Stimulated activated CD4-positive, alpha-beta T cell treated with anti-CD3 and anti-CD28 coated beads, Interleukin-4, amount 100 ng/mL, for 4 hours (primary cell): ENCODE measurements at regions not wholly inside any gene's neighbourhood (a gene's known extent, or its start where the extent isn't known, plus 50 kb on each side); places are given as distances from the start of the nearest gene placed in this dataset.

ENCODE experiments used
- DNase-seq, 2 experiments: peaks; one replicate each; pipeline ENCODE4 v3.0.0-alpha.2; 2020

DNA sequence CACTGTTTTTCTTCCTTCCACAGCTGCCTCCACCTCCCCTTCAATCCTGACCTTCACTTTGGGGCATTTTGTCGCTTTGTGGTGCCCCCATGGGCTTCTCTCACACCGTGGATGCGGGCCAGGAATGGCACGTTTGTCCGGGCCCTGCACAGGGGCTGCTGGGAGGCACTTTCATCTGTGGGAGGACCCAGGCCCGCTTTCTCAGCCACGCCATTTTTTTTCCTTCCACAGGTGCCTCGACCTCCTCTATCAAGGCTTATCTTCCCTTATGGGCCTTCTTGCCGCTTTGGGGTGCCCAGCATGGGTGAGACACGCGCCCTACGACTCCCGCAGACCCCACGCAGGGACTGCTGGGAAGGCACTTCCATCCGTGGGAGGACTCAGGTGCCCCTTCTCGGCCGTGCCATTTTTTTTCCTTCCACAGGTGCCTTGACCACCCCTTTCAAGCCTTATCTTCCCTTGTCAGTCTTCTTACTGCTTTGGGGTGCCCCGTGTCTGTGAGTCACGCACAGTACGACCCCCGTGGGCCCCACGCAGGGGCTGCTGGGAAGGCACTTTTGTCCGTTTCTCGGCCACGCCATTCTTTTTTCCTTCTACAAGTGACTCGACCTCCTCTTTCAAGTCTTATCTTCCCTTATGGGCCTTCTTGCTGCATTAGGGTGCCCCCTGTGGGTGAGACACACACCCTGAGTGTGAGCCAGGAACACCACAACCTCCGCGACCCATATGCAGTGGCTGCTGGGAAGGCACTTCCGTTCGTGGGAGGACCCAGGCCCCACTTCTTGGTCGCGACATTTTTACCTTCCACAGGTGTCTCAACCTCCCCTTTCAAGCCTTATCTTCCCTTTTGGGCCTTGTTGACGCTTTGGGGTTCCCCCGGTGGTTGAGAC is 270.7 kb downstream of the ALG10 start:
- DNase-seq = no peak

DNA sequence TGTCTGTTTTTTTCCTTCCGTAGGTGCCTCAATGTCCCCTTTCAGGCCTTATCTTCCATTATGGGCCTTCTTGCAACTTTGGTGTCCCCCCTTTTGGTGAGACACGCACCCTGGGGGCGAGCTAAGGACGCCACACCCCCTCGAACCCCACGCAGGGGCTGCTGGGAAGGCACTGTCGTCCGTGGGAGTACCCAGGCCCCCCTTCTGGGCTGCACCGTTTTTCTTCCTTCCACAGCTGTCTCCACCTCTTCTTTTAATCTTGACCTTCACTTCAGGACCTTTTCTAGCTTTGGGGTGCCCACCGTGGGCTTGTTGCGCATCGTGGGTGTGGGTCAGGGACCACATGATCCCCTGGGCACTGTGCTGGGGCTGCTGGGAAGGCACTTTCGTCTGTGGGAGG is 271.8 kb downstream of the ALG10 start:
- no peak for DNase-seq

DNA sequence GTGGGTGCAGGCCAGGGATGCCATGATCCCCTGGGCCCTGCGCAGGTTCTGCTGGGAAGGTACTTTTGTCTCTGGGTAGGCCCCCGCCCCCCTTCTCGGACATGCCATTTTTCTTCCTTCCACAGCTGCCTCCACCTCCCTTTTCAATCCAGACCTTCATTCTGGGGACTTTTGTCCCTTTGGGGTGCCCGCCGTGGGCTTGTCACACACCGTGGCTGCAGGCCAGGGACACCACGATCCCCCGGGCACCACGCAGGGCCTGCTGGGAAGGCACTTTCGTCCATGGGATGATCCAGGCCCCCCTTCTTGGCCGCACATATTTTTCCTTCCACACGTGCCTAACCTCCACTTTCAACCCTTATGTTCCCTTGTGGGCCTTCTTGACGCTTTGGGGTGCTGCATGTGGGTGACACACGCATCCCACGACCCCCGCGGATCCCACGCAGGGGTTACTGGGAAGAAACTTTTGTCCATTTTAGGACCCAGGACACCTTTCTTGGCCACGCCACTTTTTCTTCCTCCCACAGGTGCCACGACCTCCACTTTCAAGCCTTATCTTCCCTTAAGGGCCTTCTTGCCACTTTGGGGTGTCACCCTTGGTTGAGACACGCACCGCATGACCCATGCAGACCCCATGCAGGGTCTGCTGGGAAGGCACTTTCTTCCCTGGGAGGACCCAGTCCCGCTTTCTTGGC is 272.5 kb downstream of the ALG10 start:
- no peak for DNase-seq

DNA sequence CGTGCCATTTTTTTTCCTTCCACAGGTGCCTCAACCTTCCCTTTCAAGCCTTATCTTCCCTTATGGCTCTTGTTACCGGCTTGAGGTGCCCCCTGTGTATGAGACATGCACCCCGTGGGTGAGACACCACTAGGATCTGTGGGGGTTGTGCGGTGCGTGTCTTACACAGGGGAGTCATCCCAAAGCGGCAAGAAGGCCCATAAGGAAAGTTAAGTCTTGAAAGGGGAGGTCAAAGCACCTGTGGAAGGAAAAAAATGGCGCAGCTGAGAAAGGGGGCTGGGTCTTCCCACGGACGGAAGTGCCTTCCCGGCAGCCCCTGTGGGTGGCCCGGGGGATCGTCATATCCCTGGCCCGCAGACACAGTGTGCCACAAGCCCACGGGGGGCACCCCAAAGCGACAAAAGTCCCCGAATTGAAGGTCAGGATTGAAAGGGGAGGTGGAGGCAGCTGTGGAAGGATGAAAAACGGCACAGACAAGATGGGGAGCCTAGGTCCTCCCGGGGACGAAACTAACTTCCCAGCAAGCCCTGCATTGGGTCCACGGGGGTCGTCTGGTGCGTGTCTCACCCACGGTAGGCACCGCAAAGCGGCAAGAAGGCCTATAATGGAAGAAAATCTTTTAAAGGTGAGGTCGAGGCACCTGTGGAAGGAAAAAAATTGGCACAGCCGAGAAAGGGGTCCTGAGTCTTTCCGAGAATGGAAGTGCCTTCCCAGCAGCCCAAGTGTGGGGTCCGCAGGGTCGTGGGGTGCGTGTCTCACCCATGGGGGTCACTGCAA is 273.3 kb downstream of the ALG10 start:
- DNase-seq = no peak

DNA sequence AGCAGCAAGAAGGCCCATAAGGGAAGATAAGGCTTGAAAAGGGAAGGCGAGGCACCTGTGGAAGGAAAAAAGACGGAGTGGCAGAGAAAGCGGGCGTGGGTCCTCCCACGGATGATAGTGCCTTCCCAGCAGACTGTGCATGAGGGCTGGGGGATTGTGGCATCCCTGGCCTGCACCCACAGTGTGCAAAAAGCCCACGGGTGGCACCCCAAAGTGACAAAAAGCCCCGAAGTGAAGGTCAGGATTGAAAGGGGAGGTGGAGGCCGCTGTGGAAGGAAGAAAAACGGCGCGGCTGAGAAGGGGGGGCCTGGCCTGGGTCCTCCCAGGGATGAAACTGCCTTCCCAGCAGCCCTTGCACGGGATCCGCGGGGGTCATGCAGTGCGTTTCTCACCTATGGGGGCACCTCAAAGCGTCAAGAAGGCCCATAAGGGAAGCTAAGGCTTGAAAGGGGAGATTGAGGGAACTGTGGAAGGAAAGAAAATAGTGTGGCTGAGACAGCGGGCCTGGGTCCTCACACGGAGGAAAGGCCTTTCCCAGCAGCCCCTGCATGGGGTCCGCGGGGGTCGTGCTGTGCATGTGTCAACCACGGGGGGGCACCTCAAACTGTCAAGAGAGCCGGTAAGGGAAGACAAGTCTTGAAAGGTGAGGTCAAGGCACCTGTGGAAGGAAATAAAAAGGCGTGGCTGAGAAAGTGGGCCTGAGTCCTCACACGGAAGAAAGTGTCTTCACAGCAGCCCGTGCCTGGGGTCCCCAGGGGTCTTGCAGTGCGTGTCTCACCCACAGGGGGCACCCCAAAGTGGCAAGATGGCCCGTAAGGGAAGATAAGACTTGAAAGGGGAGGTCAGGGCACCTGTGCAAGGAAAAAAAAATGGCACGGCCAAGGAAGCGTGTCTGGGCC is 274.1 kb downstream of the ALG10 start:
- DNase-seq = no peak

DNA sequence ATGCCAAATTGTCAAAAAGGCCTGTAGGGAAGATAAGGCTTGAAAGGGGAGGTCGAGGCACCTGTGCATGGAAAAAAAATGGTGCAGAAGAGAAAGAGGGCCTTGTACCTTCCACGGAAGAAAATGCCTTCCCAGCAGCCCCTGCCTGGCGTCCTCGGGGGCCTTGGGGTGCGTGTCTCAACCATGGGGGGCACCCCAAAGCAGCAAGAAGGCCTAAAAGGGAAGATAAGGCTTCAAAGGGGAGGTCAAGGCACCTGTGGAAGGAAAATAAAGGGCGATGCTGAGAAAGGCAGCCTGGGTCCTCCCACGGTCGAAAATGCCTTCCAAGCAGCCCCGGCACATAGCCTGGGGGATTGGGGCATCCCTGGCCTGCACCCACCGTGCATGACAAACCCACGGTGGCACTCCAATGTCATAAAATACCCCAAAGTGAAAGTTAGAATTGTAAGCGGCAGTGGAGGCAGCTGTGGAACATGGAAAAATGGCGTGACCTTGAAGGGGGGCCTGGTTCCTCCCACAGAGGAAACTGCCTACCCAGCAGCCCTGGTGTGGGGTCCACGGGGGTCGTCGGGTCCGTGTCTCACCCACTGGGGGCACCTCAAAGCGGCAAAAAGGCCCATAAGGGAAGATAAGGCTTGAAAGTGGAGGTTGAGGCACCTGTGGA is 275.0 kb downstream of the ALG10 start:
- no peak for DNase-seq

DNA sequence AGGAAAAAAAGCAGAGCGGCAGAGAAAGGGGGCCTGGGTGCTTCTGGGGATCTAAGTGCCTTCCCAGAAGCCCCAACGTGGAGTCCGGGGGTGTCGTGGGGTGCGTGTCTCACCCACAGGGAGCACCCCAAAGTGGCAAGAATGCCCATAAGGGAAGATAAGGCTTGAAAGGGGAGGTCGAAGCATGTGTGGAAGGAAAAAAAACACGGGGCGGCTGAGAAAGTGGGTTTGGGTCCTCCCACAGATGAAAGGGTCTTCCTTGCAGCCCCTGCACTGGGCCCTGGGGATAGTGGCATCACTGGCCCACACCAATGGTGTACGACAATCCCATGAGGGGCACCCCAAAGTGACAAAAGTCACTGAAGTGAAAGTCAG is 275.5 kb downstream of the ALG10 start:
- no peak for DNase-seq

DNA sequence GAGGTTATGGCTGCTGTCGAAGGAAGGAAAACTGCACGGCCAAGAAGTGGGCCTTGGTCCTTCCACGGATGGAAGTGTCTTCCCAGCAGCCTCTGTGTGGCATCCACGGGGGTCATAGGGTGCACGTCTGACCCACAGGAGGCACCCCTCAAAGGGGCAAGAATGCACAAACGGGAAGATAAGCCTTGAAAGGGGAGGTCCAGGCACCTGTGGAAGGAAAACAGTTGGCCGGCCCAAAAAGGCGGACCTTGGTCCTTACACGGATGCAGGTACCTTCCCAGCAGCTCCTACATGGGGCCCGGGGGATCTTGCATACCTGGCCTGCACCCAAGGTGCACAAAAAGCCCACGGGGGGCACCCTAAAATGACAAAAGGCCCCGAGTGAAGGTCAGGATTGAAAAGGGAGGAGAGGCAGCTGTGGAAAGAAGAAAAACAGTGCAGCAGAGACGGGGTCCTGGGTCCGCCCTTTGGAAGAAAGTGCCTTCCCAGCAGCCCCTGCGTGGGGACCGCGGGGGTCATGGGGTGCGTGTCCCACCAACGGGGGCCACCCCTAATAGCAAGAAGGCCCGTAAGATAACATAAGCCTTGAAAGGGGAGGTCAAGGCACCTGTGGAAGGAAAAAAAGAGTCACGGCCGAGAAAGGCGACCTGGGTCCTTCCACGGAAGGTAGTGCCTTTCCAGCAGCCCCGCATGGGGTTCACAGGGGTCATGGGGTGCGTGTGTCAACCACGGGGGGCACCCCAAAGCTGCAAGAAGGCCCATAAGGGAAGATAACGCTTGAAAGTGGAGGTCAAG is 276.1 kb downstream of the ALG10 start:
- DNase-seq = no peak

DNA sequence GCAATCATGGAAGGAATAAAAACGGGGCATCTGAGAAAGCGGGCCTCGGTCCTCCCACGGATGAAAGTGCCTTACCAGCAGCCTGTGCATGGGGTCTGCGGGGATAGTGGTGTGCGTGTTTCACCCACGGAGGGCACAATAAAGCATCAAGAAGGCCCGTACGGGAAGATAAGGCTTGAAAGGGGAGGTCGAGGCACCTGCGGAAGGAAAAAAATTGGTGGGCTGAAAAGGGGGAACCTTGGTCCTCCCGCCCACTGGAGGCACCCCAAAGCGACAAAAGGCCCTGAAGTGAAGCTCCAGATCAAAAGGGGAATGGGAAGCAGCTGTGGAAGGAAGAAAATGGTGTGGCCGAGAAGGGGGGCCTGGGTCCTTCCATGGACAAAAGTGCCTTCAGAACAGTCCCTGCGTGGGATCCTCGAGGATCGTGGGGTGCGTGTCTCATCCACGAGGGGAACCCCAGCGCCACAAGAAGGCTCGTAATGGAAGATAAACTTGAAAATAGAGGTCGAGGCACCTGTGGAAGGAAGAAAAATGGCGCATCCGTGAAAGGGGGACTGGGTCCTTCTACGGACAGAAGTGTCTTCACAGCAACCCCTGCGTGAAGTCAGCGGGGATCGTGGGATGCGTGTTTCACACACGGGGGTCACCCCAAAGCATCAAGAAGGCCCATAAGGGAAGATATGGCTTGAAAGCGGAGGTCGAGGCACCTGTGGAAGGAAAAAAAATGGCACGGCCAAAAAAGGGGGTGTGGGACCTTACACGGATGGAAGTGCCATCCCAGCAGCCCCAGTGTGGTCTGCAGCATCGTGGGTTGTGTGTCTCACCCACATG is 276.9 kb downstream of the ALG10 start:
- no peak for DNase-seq

DNA sequence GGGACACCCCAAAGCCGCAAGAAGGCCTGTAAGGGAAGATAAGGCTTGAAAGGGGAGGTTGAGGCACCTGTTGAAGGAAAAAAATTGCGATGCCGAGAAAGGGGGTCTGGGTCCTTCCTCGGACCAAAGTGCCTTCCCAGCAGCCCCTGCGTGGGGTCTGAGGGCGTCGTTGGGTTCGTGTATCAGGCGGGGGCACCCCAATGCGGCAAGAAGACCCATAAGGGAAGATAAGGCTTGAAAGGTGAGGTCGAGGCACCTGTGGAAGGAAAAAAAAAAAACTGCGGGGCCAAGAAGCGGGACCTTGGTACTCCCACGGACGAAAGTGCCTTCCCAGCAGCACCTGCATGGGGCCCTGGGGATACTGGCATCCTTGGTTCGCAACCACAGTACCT is 277.5 kb downstream of the ALG10 start:
- DNase-seq = no peak

DNA sequence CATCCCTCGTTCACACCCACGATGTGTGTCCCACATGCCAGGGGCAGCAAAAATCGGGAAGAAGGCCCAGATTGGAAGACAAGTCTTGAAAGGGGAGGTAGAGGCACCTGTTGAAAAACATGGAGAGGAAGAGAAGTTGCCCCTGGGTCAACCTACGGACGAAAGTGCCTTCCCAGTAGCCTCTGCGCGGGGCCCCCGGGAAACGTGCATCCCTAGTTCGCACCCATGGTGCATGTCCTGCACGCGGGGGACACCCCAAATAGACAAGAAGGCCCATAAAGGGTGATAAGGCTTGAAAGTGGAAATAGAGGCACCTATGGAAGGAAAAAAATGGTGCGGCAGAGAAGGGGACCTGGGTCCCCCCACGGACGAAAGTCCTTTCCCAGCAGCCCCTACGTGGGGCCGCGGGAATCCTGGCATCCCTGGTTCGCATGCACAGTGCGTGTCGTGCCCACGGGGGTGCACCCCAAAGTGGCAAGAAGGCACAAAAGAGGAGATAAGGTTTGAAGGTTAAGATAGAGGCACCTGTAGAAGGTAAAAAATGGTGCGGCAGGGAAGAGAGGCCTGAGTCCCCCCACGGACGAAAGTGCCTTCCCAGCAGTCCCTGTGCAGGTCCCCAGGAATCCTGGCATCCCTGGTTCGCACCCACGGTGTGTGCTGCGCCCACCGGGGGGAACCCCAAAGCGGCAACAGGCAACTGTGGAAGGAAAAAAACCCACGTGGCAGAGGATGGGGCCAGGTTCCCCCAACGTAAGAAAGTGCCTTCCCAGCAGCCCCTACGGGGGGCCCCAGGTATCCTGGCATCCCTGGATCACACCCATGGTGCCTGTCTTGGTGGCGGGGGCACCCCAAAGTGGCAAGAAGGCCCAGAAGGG is 278.3 kb downstream of the ALG10 start:
- DNase-seq = no peak

DNA sequence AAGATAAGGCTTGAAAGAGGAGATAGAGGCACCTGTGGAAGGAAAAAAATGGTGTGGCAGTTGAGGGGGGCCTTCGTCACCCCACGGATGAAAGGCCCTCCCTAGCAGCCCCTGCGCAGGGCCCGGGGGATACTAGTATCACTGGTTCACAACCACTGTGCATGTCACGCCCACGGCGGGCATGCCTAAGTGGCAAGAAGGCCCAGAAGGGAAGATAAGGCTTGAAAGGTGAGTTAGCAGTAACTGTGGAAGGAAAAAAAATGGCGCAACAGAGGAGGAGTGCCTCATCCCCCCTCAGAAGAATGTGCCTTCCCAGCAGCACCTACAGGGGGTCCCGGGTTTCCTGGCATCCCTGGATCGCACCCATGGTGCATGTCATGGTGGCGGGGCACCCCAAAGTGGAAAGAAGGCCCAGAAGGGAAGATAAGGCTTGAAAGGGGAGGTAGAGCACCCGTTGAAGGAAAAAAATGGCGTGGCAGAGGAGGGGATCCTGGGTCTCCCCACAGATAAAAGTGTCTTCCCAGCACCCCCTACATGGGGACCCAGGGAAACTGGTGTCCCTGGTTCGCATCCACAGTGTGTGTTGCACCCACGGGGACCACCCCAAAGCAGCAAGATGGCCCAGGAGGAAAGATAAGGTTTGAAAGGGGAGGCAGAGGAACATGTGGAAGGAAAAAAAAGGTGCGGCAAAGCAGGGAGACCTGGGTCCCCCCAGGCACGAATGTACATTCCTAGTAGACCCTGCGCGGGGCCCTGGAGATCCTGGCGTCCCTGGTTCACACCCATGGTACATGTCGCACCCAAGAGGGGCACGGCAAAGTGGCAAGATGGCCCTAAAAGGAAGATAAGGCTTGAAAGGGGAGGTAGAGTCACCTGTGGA is 279.2 kb downstream of the ALG10 start:
- DNase-seq = no peak

DNA sequence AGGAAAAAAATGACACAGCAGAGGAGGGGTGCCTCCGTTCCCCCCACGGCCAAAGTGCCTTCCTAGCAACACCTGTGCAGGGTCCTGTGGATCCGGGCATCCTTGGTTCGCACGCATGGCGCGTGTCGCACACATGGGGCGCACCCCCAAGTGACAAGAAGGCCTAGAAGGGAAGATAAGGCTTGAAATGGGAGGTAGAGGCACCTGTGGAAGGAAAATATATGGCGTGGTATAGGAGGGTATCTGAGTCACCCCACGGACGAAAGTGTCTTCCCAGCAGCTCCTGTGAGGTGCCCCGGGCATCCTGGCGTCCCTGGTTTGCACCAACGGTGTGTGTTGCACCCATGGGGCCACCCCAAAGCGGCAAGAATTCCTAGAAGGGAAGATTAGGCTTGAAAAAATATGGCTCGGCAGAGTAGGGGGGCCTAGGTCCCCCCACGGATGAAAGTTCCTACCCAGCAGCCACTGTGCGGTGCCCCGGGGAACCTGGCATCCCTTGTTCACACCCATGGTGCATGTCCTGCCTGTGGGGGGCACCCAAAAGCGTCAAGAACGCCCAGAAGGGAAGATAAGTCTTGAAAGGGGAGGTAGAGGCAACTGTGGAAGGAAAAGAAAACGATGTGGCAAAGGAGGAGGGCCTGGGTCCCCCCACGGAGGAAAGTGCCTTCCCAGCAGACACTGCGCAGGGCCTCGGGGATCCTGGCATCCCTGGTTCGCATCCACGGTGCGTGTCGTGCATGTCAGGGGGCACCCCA is 280.0 kb downstream of the ALG10 start:
- DNase-seq = no peak

DNA sequence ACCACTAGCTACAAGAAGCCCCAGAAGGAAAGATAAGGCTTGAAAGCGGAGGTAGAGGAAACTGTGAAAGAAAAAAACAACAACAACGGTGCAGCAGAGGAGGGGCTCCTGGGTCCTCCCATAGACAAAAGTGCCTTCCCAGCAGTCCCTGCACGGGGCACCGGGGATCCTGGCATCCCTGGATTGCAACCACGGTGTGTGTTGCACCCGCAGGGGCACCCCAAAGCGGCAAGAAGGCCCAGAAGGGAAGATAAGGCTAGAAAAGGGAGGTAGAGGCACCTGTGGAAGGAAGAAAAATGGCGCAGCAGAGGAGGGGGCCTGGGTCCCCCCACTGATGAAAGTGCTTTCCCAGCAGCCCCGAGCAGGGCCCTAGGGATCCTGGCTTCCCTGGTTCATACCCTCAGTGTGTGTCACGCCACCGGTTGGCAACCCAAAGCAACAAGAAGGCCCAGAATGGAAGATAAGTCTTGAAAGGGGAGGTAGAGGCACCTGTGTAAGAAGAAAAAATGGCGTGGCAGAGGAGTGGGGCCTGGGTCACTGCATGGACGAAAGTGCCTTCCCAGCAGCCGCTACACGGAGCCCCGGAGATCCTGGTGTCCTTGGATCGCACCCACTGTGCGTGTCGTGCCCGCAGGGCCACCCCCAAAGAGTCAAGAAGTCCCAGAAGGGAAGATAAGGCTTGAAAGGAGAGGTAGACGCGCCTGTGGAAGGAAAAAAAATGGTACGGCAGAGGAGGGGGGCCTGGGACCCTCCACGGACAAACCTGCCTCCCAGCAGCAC is 281.0 kb downstream of the ALG10 start:
- DNase-seq = no peak

DNA sequence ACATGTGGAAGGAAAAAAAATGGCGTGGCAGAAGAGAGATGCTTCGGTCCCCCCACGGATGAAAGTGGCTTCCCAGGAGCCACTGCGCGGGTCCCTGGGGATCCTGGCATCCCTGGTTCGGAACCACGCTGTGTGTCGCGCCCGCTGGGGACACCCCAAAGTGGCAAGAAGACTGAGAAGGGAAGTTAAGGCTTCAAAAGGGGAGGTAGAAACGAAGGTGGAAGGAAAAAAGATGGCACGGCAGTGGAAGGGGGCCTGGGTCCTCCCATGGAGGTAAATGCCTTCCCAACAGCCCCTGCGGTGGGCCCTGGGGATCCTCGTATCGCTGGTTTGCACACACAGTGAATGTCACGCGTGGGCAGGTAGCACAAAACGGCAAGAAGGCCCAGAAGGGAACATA is 281.7 kb downstream of the ALG10 start:
- DNase-seq = no peak

DNA sequence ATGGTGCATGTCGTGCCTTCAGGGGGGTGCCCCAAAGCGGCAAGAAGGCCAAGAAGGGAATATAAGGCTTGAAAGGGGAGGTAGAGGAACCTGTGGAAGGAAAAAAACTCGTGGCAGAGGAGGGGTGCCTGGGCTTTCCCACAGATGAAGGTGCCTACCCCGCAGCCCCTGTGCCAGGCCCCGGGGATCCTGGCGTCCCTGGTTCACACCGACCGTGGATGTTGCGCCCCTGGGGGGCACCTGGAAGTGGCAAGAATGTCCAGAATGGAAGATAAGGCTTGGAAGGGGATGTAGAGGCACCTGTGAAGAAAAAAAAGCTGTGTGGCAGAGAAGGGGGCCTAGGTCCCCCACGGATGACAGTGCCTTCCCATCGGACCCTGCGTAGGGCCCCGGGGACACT is 282.2 kb downstream of the ALG10 start:
- no peak for DNase-seq

DNA sequence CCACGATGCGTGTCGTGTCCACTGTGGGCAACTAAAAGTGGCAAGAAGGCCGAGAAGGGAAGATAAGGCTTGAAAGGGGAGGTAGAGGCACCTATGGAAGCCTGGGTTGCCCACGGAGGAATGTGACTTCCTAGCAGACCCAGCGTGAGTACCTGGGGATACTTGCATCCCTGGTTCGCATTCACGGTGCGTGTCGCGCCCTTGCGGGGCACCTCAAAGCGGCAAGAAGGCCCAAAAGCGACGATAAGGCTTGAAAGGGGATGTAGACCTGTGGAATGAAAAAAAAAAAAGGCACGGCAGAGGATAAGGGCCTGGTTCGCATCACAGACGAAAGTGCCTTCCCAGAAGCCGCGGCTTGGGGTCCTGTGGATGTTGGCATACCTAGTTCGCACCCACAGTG is 282.9 kb downstream of the ALG10 start:
- DNase-seq = no peak
